ENCODE measurements at regions not wholly inside any gene's neighbourhood (a gene's known extent, or its start where the extent isn't known, plus 50 kb on each side); places are given as distances from the start of the nearest gene placed in this dataset.

GRCh38 chr11:116185551-116185950, 587.2 kb downstream of the BUD13 start:
- H3K4me1 Mint-ChIP-seq, result peaks cover 24% of the 10 kb centered on the region
- Histone ChIP-seq H3K27me3 (ENCODE audit: insufficient read depth) (no peaks in the 10 kb centered on the region), H3K27ac (ENCODE audit: low read depth) (no peak overlapping the region), H3K9me2 (ENCODE audit: insufficient read depth) (no peaks in the 10 kb centered on the region), H3K36me3 (ENCODE audit: insufficient read depth) (no peaks in the 10 kb centered on the region), H3K4me1 (ENCODE audit: insufficient read depth) (peaks cover 21% of the 10 kb centered on the region), H3K79me2 (replicated peaks; ENCODE audit: insufficient read depth) (no peaks in the 10 kb centered on the region), H4K20me1 (replicated peaks; ENCODE audit: insufficient read depth) (no peaks in the 10 kb centered on the region), H3F3A (replicated peaks; ENCODE audit: low read depth) (no peaks in the 10 kb centered on the region), H3K4me3 (no peak overlapping the region), H3K4me2 (no peak overlapping the region), H2AFZ (no peak overlapping the region)
- H3K27ac Mint-ChIP-seq, result no peak overlapping the region
- ATAC-seq, result no peak
- H3K9me3 Mint-ChIP-seq, result no peaks in the 10 kb centered on the region
- no peak for DNase-seq (ENCODE audit: low spot score)
- peaks cover 1% of the 10 kb centered on the region for H3K27me3 Mint-ChIP-seq (ENCODE audit: insufficient read depth, low read depth, poor library complexity)
- H3K36me3 Mint-ChIP-seq (ENCODE audit: low read depth), result no peaks in the 10 kb centered on the region
- H3K4me3 Mint-ChIP-seq, result no peak overlapping the region
- TF ChIP-seq JUNB (IDR thresholded peaks at IDR 0.05; ENCODE audit: unreplicated experiment) (no peak), STAT1 (IDR thresholded peaks at IDR 0.05; ENCODE audit: unreplicated experiment) (no peak), EZH2phosphoT487 (IDR thresholded peaks at IDR 0.05; ENCODE audit: unreplicated experiment) (no peak), ZNF462 (CRISPR knock-in tag; IDR thresholded peaks at IDR 0.05) (no peak), POLR2AphosphoS5 (IDR thresholded peaks at IDR 0.05; ENCODE audit: low read depth) (no peak), CREB1 (CRISPR knock-in tag; IDR thresholded peaks at IDR 0.05; ENCODE audit: low read depth) (no peak)

GRCh38 chr11:116184763-116185162, 588.0 kb downstream of the BUD13 start:
- Mint-ChIP-seq H3K4me1 (peaks cover 17% of the 10 kb centered on the region), H3K27me3 (ENCODE audit: insufficient read depth, low read depth, poor library complexity) (no peaks in the 10 kb centered on the region), H3K27ac (no peak overlapping the region), H3K4me3 (no peak overlapping the region), H3K9me3 (no peaks in the 10 kb centered on the region), H3K36me3 (ENCODE audit: low read depth) (no peaks in the 10 kb centered on the region)
- H3K27ac ChIP-seq (ENCODE audit: low read depth), result no peak overlapping the region
- no peaks in the 10 kb centered on the region for H3K36me3 ChIP-seq (ENCODE audit: insufficient read depth)
- H3K4me3 ChIP-seq, result no peak overlapping the region
- no peak overlapping the region for H2AFZ ChIP-seq
- no peak for DNase-seq (ENCODE audit: low spot score)
- no peak for TF ChIP-seq STAT1 (IDR thresholded peaks at IDR 0.05; ENCODE audit: unreplicated experiment)
- no peak for TF ChIP-seq POLR2AphosphoS5 (IDR thresholded peaks at IDR 0.05; ENCODE audit: low read depth)
- H3K9me2 ChIP-seq (ENCODE audit: insufficient read depth), result no peaks in the 10 kb centered on the region
- no peaks in the 10 kb centered on the region for H3K79me2 ChIP-seq (replicated peaks; ENCODE audit: insufficient read depth)
- ATAC-seq, result no peak
- no peak overlapping the region for H3K4me2 ChIP-seq
- H3K4me1 ChIP-seq (ENCODE audit: insufficient read depth), result peaks cover 17% of the 10 kb centered on the region
- H3F3A ChIP-seq (replicated peaks; ENCODE audit: low read depth), result no peaks in the 10 kb centered on the region
- no peaks in the 10 kb centered on the region for H3K27me3 ChIP-seq (ENCODE audit: insufficient read depth)
- no peaks in the 10 kb centered on the region for H4K20me1 ChIP-seq (replicated peaks; ENCODE audit: insufficient read depth)
